Activated T-cell treated with anti-CD3 and anti-CD28 coated beads, Interleukin-2, amount 50 U/mL, for 48 hours (primary cell): ENCODE measurements at regions not wholly inside any gene's neighbourhood (a gene's known extent, or its start where the extent isn't known, plus 50 kb on each side); places are given as distances from the start of the nearest gene placed in this dataset.

Source experiments
- DNase-seq, 2 experiments: peaks; one replicate each; pipeline ENCODE4 v3.0.0-alpha.2; 2020

- no peak for DNase-seq
Measured at GRCh38 chr7:1380231-1380815, 78.9 kb downstream of the MICALL2 start.

GRCh38 chr7:1380821-1381580 lies 78.3 kb downstream of the MICALL2 start:
- no peak for DNase-seq

DNA sequence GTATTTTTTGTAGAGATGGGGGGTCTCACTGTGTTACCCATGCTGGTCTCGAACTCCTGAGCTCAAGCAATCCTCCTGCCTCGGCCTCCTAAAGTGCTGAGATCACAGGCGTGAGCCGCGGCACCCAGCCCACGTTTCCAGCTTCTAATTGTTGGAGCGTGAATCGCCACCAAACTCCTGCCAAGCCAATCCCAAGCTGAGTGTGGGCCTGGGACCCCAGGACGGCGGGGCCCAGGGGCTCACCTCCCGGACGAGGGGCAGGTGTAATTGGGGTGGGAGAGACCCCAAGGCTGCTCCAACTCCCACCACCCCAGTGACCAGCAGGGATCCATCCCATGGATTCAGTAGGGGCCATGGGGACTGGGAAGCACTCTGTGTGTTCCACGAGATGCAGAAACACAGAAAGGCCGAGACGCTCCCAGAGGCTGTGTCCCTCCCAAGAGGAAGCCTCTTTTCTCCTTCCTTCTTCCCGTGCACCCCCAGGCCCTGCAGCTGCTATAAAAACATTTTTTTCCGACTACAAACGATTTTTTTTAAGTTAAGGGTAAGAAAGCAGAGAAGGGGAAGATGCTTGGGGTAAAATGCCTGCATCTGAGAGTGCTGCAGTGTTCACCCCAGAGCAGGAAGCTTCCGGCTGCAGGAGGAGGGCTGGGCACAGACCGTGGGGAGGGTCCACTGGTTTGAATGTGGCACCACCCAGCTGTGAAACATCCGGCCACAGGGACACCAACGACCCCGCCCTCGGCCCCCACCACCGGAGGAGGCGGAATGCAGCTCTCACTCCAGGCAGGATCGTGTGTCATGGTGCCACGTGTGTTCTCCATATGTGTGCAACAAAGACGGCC lies 76.5 kb downstream of the MICALL2 start:
- no peak for DNase-seq

GRCh38 chr7:1383398-1384112 lies 75.7 kb downstream of the MICALL2 start:
- no peak for DNase-seq

- DNase-seq: no peak
Measured at GRCh38 chr7:1384113-1384415, 75.2 kb downstream of the MICALL2 start.
